OCI-LY1 (cell line): ENCODE measurements at regions not wholly inside any gene's neighbourhood (a gene's known extent, or its start where the extent isn't known, plus 50 kb on each side); places are given as distances from the start of the nearest gene placed in this dataset.

Source experiments
- H2AFZ ChIP-seq: fragments of 200-600 bp; sonication (generic), shearing (Covaris generic); 2 replicates; pipeline ENCODE4 v1.6.0; 2014; ENCODE audit warnings: antibody characterized with exemption, mild to moderate bottlenecking, low read length
- H3F3A ChIP-seq: fragments of 200-600 bp; sonication (generic), shearing (Covaris generic); 2 replicates; pipeline ENCODE4 v1.6.0; 2014; ENCODE audit warnings: mild to moderate bottlenecking, antibody characterized with exemption, low read length, moderate library complexity; ENCODE audit not compliant: insufficient read depth
- H3K27ac ChIP-seq: fragments of 200-600 bp; sonication (generic); 2 replicates; pipeline ENCODE4 v1.5.1; 2014; ENCODE audit warnings: low read length, mixed run types, mild to moderate bottlenecking, low read depth; ENCODE audit not compliant: poor library complexity, severe bottlenecking
- H3K27me3 ChIP-seq: fragments of 200-600 bp; sonication (generic); 2 replicates; pipeline ENCODE4 v1.6.0; 2014; ENCODE audit warnings: antibody characterized with exemption, mild to moderate bottlenecking, low read length, moderate library complexity; ENCODE audit not compliant: insufficient read depth
- H3K36me3 ChIP-seq: fragments of 200-600 bp; sonication (generic); 2 replicates; pipeline ENCODE4 v1.6.1; 2014; ENCODE audit warnings: mild to moderate bottlenecking, antibody characterized with exemption, low read length, moderate library complexity, mixed read lengths; ENCODE audit not compliant: insufficient read depth
- H3K4me1 ChIP-seq: fragments of 200-600 bp; sonication (generic); 2 replicates; pipeline ENCODE4 v1.5.1; 2014; ENCODE audit warnings: mild to moderate bottlenecking, low read length, moderate library complexity; ENCODE audit not compliant: insufficient read depth, severe bottlenecking
- H3K4me2 ChIP-seq: fragments of 200-600 bp; sonication (generic), shearing (Covaris generic); 2 replicates; pipeline ENCODE4 v1.6.1; 2014; ENCODE audit warnings: low read length
- H3K4me3 ChIP-seq: fragments of 200-600 bp; sonication (generic); 2 replicates; pipeline ENCODE4 v1.5.1; 2014; ENCODE audit warnings: low read length, low read depth, mild to moderate bottlenecking, mixed read lengths; ENCODE audit not compliant: poor library complexity, severe bottlenecking
- H3K79me2 ChIP-seq: fragments of 200-600 bp; shearing (Covaris generic); 2 replicates; pipeline ENCODE4 v1.6.1; 2016; ENCODE audit warnings: mixed run types, low read length, mixed read lengths; ENCODE audit not compliant: insufficient read depth
- H3K9ac ChIP-seq: fragments of 200-600 bp; sonication (generic), shearing (Covaris generic); 2 replicates; pipeline ENCODE4 v1.6.1; 2014; ENCODE audit warnings: mild to moderate bottlenecking, low read length, mixed read lengths
- H3K9me2 ChIP-seq: fragments of 200-600 bp; sonication (generic), shearing (Covaris generic); 2 replicates; pipeline ENCODE4 v1.6.1; 2014; ENCODE audit warnings: low read depth, mild to moderate bottlenecking, low read length, mixed read lengths
- H3K9me3 ChIP-seq: fragments of 200-600 bp; shearing (Covaris generic); 2 replicates; pipeline ENCODE4 v1.6.1; 2014; ENCODE audit warnings: low read length, mixed read lengths
- H4K20me1 ChIP-seq: fragments of 200-600 bp; sonication (generic), shearing (Covaris generic); 2 replicates; pipeline ENCODE4 v1.6.0; 2016; ENCODE audit warnings: mild to moderate bottlenecking, low read length; ENCODE audit not compliant: insufficient read depth
- CTCF ChIP-seq: fragments of 200-600 bp; sonication (generic), shearing (Covaris generic); IDR thresholded peaks from 2 replicates; pipeline ENCODE4 v1.5.1; 2017; ENCODE audit warnings: mild to moderate bottlenecking, antibody characterized with exemption, low read length, moderate library complexity, mixed read lengths
- EZH2 ChIP-seq: fragments of 200-600 bp; sonication (generic), shearing (Covaris generic); IDR thresholded peaks from 2 replicates; pipeline ENCODE4 v1.8.0; 2017; ENCODE audit warnings: borderline replicate concordance, mixed run types, mild to moderate bottlenecking, antibody characterized with exemption, low read length, moderate library complexity, mixed read lengths

- TF ChIP-seq EZH2 (no peak), CTCF (no peak)
- no peak overlapping the region for H3K4me2 ChIP-seq
- no peak overlapping the region for H3K9ac ChIP-seq
- H4K20me1 ChIP-seq, result no peaks in the 10 kb centered on the region
- no peaks in the 10 kb centered on the region for H3F3A ChIP-seq
- no peak overlapping the region for H3K4me3 ChIP-seq
- 0 out of 2 replicates have a peak overlapping the region, but pooled peaks have one; percentile 37 for H2AFZ ChIP-seq
- peaks cover 13% of the 10 kb centered on the region for H3K4me1 ChIP-seq
- H3K9me3 ChIP-seq, result peaks cover 23% of the 10 kb centered on the region
- H3K27ac ChIP-seq, result no peak overlapping the region
- no peaks in the 10 kb centered on the region for H3K79me2 ChIP-seq
- H3K27me3 ChIP-seq, result no peaks in the 10 kb centered on the region
- no peaks in the 10 kb centered on the region for H3K9me2 ChIP-seq
- H3K36me3 ChIP-seq, result no peaks in the 10 kb centered on the region
Observed at GRCh38 chr2:145283131-145283530, 763.2 kb upstream of the ZEB2 start.

GRCh38 chr2:145277922-145278321 is 758.0 kb upstream of the ZEB2 start:
- Histone ChIP-seq H3K9me2 (no peaks in the 10 kb centered on the region), H3F3A (no peaks in the 10 kb centered on the region), H3K4me3 (no peak overlapping the region), H3K4me2 (no peak overlapping the region), H3K9ac (no peak overlapping the region), H3K27me3 (no peaks in the 10 kb centered on the region), H3K9me3 (peaks cover 34% of the 10 kb centered on the region), H3K36me3 (no peaks in the 10 kb centered on the region), H3K79me2 (no peaks in the 10 kb centered on the region), H2AFZ (no peak overlapping the region), H3K4me1 (no peaks in the 10 kb centered on the region), H4K20me1 (no peaks in the 10 kb centered on the region), H3K27ac (no peak overlapping the region)
- no peak for TF ChIP-seq CTCF
- TF ChIP-seq EZH2, result no peak

- no peak overlapping the region for H3K9ac ChIP-seq
- H3K4me1 ChIP-seq, result no peaks in the 10 kb centered on the region
- no peak overlapping the region for H3K27ac ChIP-seq
- H3K79me2 ChIP-seq, result no peaks in the 10 kb centered on the region
- no peak overlapping the region for H3K4me2 ChIP-seq
- H3K9me3 ChIP-seq, result peaks cover 16% of the 10 kb centered on the region
- no peak overlapping the region for H3K4me3 ChIP-seq
- H3K36me3 ChIP-seq, result no peaks in the 10 kb centered on the region
- no peaks in the 10 kb centered on the region for H3K27me3 ChIP-seq
- no peaks in the 10 kb centered on the region for H3K9me2 ChIP-seq
- H2AFZ ChIP-seq, result no peak overlapping the region
- TF ChIP-seq EZH2 (no peak), CTCF (no peak)
- H3F3A ChIP-seq, result no peaks in the 10 kb centered on the region
- H4K20me1 ChIP-seq, result no peaks in the 10 kb centered on the region
Observed at GRCh38 chr2:145273840-145274239, 753.9 kb upstream of the ZEB2 start.
